Tibial nerve (tissue), 4 donors: ENCODE measurements at regions not wholly inside any gene's neighbourhood (a gene's known extent, or its start where the extent isn't known, plus 50 kb on each side); places are given as distances from the start of the nearest gene placed in this dataset.
"Not testable (repeated sequence)": the region's sequence is repeated elsewhere in the genome, so short reads cannot be mapped to it uniquely, and the experiment has no call there.

Experiments used
- DNase-seq, 2 donors: peaks; one replicate each; pipeline ENCODE4 v3.0.0-alpha.2; 2019; ENCODE audit warnings: low spot score in 2 of 2
- H3K27ac ChIP-seq, 4 donors: fragments of 200-600 bp; sonication (generic) in 3 of 4; one replicate each; pipeline ENCODE4 v1.5.1; 2017 to 2019; ENCODE audit warnings: mild to moderate bottlenecking in 1 of 4
- H3K27me3 ChIP-seq, 2 donors: fragments of 200-600 bp; sonication (generic) in 1 of 2; one replicate each; pipeline versions ENCODE4 v1.5.1 to v1.6.0; 2017 to 2019
- H3K36me3 ChIP-seq, 3 donors: fragments of 200-600 bp; sonication (generic); one replicate each; pipeline ENCODE4 v1.5.1; 2018 to 2019
- H3K4me1 ChIP-seq, 4 donors: fragments of 200-600 bp; sonication (generic) in 3 of 4; one replicate each; pipeline ENCODE4 v1.5.1; 2017 to 2019
- H3K4me3 ChIP-seq, 4 donors: fragments of 200-600 bp; sonication (generic) in 3 of 4; one replicate each; pipeline ENCODE4 v1.5.1; 2017 to 2019; ENCODE audit warnings: mild to moderate bottlenecking in 1 of 4, moderate library complexity in 1 of 4
- H3K9me3 ChIP-seq, 4 donors: fragments of 200-600 bp; sonication (generic) in 3 of 4; one replicate each; pipeline ENCODE4 v1.5.1; 2017 to 2019
- CTCF ChIP-seq, 5 experiments: fragments of 200-600 bp in 3 of 5; fragments of 450-650 bp in 2 of 5; sonication (generic) in 3 of 5; IDR thresholded peaks; one replicate each; pipeline ENCODE4 v1.5.1; 2016 to 2019; ENCODE audit warnings: antibody characterized with exemption in 5 of 5, mild to moderate bottlenecking in 3 of 5, moderate library complexity in 2 of 5
- EP300 ChIP-seq, 2 donors: sonication (generic); formaldehyde crosslinking; IDR thresholded peaks; one replicate each; pipeline ENCODE4 v1.6.1; 2017; ENCODE audit warnings: antibody characterized with exemption in 2 of 2, mild to moderate bottlenecking in 1 of 2
- POLR2A ChIP-seq, 2 donors: fragments of 450-650 bp; IDR thresholded peaks; one replicate each; pipeline ENCODE4 v1.6.1; 2017; ENCODE audit warnings: antibody characterized with exemption in 2 of 2, mild to moderate bottlenecking in 2 of 2, moderate library complexity in 2 of 2
- WGBS, 2 donors: methylation state at CpG; one replicate each; pipeline ENCODE4 v1.1.5; 2018; 5-methylcytosine and 5-hydroxymethylcytosine counted together

GRCh38 chr3:82157952-82158351, 396.5 kb upstream of the GBE1 start:
- Histone ChIP-seq H3K27me3 (no peaks in the 10 kb centered on the region), H3K4me3 (no peak overlapping the region), H3K9me3 (no peaks in the 10 kb centered on the region), H3K36me3 (no peaks in the 10 kb centered on the region), H3K27ac (no peak overlapping the region), H3K4me1 (no peaks in the 10 kb centered on the region)
- WGBS, 2 donors: 82 to 84% methylated on average over 5 of the region's 5 CpGs
- no peak for DNase-seq
- TF ChIP-seq CTCF (IDR thresholded peaks at IDR 0.05): no peak
- no peak for TF ChIP-seq EP300 (IDR thresholded peaks at IDR 0.05)
- TF ChIP-seq POLR2A (IDR thresholded peaks at IDR 0.05): no peak

- H3K4me3 ChIP-seq, H3K36me3 ChIP-seq, H3K9me3 ChIP-seq, H3K27me3 ChIP-seq, H3K4me1 ChIP-seq, DNase-seq, H3K27ac ChIP-seq: not testable (repeated sequence)
- 66 to 83% methylated on average over 1 of the region's 1 CpG for WGBS, 2 donors
These were observed 392.4 kb upstream of the GBE1 start for GRCh38 chr3:82153892-82154291.

DNA sequence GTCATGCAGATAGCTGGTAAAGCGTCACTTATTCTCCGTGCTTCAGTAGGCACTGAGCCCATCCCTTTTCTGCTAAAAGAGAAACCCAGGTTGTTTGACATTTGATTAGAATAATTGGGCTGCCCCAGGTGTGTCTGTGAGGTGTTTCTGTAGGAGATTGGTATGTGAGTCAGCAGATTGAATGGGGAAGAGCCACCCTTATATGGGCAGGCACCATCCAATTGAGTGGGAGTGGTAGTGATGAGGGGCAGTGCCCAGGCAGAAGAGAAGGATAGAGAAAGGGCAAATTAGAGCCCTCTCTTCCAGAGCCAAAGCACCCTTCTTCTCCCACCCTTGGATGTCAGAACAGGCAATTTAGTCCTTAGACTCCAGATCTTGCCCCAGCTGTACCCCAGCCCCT, 384.3 kb upstream of the GBE1 start:
- no peak overlapping the region for H3K4me3 ChIP-seq
- no peaks in the 10 kb centered on the region for H3K9me3 ChIP-seq
- H3K27ac ChIP-seq: no peak overlapping the region
- no peaks in the 10 kb centered on the region for H3K27me3 ChIP-seq
- 92 to 94% methylated on average over 2 of the region's 2 CpGs for WGBS, 2 donors
- no peak for DNase-seq
- no peak for TF ChIP-seq POLR2A (IDR thresholded peaks at IDR 0.05)
- TF ChIP-seq CTCF (IDR thresholded peaks at IDR 0.05): no peak
- no peak for TF ChIP-seq EP300 (IDR thresholded peaks at IDR 0.05)
- no peaks in the 10 kb centered on the region for H3K36me3 ChIP-seq
- H3K4me1 ChIP-seq: no peaks in the 10 kb centered on the region

- whole genome bisulfite sequencing, 2 donors: 85 to 89% methylated on average over 3 of the region's 3 CpGs
- no peak overlapping the region for H3K4me3 ChIP-seq
- H3K27ac ChIP-seq: no peak overlapping the region
- H3K9me3 ChIP-seq: peaks cover 0 to under 1% (median 0%) of the 10 kb centered on the region in 4 donors
- DNase-seq: no peak
- H3K36me3 ChIP-seq: no peaks in the 10 kb centered on the region
- TF ChIP-seq POLR2A (IDR thresholded peaks at IDR 0.05): no peak
- no peak for TF ChIP-seq EP300 (IDR thresholded peaks at IDR 0.05)
- TF ChIP-seq CTCF (IDR thresholded peaks at IDR 0.05): no peak
- H3K27me3 ChIP-seq: no peaks in the 10 kb centered on the region
- H3K4me1 ChIP-seq: no peaks in the 10 kb centered on the region
These were observed 383.4 kb upstream of the GBE1 start for GRCh38 chr3:82144811-82145210.

DNA sequence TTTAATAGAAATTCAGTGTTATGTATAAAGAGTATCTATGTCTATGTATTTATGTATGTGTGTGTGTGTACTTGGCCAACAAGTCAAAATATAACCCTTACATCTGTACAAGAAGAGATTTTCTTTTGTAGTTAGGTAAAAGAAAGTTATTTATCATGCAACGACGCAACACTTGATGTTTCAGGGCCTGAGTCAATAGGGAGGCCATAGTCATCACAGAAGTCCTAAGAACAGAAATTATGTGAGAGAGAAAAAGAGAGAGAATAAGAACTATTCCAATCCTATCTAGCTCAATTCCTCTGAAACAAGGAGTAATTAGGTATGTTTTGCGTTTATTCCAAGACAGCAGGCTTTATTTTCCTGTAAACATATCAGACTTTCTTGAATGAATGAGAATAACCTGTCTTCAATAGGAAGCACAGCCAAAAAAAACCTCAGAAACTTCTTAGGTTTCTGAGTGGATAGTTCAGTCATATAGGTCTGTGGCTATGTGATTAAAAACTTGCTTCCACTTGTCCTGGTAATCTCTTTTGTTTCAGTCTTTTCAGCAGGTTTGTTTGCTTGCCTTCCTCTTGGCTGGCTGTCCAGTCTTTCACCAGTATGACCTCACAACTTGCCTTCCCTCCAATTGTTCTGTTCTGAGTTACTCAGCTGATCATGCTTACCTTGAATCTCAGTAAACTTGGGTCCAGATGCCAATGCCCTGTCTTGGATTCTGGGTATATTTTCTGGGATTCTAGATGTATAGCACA, 382.4 kb upstream of the GBE1 start:
- Histone ChIP-seq H3K27me3 (no peaks in the 10 kb centered on the region), H3K4me1 (no peaks in the 10 kb centered on the region), H3K27ac (no peak overlapping the region), H3K4me3 (no peak overlapping the region), H3K9me3 (peaks cover 0 to 10% (median 0%) of the 10 kb centered on the region in 4 donors), H3K36me3 (no peaks in the 10 kb centered on the region)
- 93 to 94% methylated on average over 3 of the region's 3 CpGs for WGBS, 2 donors
- no peak for DNase-seq
- no peak for TF ChIP-seq CTCF (IDR thresholded peaks at IDR 0.05)
- TF ChIP-seq POLR2A (IDR thresholded peaks at IDR 0.05): no peak
- TF ChIP-seq EP300 (IDR thresholded peaks at IDR 0.05): no peak
